ENCODE measurements at regions not wholly inside any gene's neighbourhood (a gene's known extent, or its start where the extent isn't known, plus 50 kb on each side); places are given as distances from the start of the nearest gene placed in this dataset.
A peak's percentile ranks its signal among the peaks of the same experiment; 100 is the strongest.

DNA sequence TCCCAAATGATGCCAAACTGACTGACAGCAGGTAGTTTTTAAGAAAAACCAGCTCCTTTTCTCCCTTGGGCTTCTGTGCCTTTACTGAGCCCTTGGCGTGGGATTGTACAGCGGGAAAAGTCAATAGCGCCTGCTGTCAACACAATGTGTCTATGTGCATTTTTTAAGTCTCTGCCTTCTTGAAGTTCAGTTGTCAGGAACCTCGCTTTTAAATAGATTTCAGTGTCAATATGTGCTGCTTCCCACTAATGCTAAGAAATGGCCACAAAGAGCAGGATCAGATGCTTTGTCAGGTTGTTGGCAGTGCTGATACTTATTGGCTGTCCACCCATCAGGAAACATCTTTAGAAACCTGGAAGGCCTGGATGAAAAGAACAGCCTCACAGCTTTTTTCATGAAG, 424.4 kb downstream of the C3orf38 start:
- no peak for DNase-seq (ENCODE audit: low read depth)

DNA sequence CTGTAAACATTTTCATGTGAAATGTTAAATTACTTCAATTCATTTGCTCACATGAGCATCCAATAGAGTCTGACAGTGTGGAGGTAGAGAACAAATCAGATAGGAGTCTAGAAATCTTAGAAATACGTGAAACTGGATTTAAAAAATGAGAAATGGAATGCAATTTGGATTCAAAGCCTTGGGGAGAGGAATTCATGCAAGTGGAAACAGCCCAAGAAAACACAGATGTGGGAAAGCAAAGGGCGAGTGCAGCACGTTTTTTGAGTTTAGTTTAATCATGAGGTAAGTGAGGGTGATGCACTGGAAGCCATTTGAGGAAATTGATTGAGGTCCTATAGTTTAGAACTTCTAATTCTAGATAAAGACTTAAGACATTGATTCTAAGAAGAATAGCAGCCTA, 434.7 kb downstream of the C3orf38 start:
- no peak for DNase-seq (ENCODE audit: low read depth)

DNA sequence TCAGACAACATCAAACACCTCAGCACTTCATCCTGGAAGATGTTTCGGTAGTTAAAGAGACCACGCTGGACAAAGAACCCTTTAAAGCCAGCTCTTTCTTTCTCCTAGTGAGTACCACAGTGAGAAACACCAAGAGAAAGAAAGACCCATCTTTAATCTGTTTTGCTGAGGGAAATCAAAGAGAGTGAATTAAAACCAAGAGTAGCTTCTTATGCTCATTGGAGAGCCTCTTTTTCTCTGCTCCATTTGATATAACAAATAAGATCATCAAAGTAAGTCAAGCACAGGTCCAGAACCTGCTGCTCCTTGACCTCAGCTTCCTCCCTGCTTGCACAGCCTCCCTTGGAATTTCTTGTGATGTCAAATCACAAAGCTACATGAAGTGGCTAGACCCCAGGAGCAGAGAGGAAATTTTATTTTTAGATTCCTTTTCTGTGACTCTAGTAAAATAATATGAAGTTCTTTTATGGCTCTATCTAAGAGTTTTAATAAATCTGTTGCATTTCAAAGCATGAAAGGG, 436.4 kb downstream of the C3orf38 start:
- DNase-seq (ENCODE audit: low read depth), result no peak

DNA sequence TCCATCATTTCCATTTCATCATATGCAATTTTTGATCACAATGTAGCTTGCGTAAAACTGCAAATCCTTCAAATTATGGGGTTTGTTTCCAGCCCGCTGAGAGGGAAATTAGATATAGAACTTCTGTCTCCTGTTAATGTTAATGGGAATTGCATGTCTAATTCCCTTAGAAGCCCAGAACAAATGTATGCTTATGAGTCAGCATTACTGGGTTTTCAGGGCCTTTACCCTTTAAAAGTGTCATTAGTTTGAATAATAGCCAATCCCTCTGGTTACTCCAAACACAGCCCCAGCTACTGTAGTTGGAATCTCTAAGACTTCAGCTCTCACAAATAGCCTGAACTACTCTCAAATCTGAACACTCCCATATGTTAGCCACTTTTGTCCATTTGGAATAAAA, 439.4 kb downstream of the C3orf38 start:
- no peak for DNase-seq (ENCODE audit: low read depth)

DNA sequence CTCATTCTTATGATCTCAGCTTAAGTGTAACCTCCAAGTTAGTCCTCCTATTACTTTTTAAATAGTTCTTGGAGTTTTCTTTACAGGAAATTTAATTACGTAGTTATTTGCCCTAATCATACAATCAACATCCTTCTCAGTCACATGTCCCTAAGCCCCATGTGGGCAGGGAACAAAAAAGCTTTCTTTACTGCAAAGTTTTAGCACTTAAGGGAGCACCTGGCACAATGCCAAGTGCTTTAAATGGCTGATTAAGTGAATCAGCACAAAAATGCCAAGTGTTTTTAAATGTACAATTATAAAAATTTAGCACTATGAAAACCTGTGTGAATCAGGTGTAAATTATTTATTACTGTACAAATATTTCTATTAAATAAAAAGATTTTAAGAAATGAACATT, 445.3 kb downstream of the C3orf38 start:
- DNase-seq (ENCODE audit: low read depth), result no peak

DNA sequence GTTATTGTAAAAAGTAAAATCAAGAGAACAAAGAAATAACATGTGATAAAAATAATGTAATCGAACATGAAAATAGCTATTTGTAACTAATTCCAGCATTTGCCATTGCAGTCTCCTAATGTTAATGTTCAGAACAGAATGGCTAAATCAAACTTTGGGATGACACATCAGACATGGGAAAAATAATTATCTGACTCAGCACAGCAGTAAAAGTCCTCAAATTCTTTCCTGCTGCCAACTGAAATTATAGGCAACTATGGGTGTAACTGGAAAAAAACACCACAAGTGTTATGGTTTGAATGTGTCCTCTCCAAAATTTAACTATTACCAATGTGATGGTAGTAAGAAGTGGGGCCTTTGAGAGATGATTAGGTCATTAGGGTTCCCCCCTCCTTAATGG, 446.7 kb downstream of the C3orf38 start:
- DNase-seq (ENCODE audit: low read depth), result peak; percentile 33

DNA sequence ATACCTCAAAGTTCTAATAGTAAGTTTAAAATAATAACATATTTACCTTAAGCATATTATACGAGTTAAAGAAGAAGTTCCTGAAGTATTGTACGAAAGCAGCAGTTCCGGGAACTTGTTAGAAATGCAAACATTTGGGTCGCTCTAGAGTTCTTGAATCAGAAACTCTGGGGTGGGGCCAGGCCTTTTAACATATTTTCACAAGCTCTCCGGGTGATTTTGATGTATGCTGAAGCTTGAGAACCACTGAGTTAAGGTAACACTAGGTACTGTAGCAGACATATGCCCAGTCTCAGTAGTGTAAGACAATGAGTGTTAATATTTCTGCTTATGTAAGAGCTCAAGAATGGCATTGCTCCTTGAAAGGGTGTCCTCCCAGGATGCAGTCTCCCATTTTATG, 461.1 kb downstream of the C3orf38 start:
- no peak for DNase-seq (ENCODE audit: low read depth)

DNA sequence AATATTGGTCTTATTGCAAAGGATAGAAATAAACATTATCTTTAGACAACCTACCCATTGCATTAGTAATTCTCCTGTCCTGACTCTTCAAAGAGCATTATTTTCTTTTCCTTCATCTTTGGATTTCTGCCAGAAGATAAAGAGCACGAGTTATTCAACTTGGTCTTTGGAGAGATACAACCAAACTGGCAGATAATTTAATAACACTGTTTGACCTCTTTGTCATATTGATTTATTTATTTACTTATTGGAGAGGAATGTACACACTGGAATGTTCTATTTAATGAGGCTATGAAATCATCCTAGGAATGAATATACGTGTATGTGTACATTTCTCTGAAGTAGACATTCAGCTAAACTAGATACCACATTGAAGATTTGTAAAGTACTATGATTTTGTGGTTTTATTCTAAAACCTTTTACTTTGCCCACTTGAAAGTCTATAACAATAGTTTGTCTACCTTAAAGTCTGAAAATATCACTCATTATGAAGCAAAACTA, 462.1 kb downstream of the C3orf38 start:
- DNase-seq (ENCODE audit: low read depth), result no peak

DNA sequence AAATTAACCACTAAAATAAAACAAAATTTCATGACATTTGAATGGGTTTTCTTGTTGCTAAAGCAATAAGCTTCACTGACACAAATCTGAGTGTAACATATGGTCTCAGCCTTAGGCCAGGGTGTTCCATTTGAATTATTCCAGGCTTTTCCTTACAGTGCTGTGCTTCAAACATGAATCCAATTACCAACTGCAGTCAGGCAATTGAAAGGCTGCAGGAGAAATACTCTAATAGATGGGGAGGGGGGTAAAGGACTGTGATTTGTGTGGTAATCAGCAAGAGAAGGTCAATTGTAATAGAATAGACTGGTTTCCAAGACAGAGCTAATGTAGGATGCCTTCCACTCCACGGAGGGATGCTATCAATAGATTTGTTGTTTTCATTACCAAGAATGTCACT, 466.7 kb downstream of the C3orf38 start:
- no peak for DNase-seq (ENCODE audit: low read depth)

DNA sequence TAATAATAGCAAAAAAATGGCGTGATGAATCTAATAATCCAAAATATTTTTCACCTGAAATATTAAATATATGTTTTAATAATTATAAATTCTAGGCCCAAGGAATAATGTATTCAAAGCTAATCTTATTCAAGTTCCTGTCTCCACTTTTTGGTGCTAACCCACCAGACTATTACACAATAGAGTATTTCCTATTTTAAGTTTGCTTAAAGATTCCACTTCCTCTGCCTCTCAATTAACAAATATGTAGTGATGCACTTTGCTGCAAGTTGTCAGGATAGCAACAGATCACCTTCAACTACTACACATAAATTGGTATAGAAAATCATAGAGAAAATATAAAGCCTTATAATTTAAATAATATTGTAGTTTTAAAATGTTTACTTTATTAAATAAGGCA, 467.5 kb downstream of the C3orf38 start:
- no peak for DNase-seq (ENCODE audit: low read depth)

DNA sequence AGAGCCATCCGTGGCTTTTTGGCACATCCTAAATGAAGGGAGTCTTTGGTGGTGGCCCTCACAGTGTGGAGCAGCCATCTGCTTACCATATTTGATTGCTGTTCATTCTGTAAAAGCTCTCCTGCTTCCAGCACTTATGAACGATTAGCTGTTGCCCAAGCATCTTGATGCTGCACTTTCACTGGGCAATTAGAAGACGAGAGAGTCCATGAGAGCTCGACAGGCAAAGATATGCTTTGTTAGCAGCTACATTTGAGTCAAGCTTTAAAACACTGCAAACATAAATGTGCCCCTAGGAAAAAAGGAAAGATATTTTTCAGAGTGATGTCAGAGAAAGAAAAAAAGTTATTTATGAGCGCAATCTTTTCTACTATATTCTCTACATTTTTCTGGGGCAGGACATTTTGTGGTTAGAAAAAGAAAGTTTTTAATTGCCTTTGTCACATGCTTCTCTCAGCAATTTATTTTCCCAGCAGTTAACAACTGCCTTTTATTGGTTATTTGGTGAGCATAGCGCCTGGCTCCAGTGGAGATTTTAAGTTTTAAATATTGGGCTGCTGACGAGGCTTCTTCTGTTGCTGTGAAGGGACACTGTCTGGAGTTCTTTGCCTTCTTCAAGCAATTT, 468.4 kb downstream of the C3orf38 start:
- DNase-seq (ENCODE audit: low read depth), result no peak

DNA sequence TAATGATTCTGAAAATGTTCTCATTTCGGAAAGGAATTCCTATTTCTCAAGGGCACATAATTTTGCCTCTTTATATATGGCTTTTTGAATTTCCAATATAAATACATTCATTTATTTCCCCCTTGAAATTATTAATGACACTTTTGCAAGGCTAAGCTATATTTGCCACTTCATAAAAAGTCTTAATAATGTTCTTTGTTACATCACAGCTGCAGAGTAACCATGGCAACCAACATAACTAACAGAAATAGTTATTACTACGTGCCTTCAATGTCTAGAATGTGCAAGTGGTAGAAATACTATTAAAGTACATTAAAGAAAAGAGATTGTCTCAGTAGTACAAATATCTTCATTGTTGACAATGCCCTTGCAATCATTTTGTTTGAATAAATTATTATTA, 471.8 kb downstream of the C3orf38 start:
- DNase-seq (ENCODE audit: low read depth), result no peak

DNA sequence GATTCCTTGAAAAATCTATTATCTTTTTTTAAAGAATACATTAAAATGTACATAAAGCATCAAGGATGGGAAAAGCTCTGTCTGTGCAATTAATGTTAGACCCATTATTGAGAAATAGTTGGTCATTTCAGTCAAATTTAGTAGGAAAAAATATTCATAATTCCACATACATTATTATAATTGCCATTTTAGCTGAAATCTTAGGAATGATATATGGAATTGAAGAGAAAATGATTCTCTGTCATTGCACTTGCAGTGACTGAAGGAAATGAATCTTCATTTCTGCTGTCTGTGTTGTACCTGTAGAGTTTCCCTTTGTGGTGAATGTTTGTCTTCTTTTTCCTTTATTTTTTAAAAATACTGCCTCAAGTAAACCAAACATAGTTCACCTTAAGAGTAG, 473.9 kb downstream of the C3orf38 start:
- no peak for DNase-seq (ENCODE audit: low read depth)

DNA sequence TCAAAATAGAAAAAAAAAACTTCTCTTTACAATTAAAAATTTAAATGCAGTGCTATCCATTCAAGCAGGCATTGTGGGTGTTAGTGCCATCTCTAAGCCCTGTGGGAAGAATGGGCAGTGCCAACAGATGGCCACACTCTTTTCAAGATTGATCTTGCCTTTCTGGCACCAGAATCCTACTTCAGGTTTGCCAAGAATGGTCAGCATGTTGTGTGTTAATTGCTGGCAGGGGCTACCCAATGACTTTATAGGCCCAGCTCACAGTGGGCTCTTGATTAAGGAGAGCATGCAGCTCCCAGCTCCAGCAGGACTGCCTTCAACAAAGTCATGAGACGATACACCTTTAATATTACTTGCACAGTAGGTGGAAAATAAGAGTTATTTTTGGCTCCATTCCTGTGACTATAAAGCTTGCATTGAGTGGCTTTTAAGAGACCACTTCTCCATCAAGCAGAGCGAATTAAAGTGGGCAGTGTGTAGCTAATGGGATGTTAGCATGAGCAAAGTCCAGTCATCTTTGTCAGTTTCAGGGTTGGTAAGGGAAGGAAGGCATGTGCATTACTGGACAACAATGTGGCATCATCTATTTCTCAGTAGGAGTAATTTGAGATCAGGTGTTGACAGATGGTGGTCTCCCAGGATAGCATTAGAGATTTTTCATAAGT, 476.8 kb downstream of the C3orf38 start:
- no peak for DNase-seq (ENCODE audit: low read depth)

DNA sequence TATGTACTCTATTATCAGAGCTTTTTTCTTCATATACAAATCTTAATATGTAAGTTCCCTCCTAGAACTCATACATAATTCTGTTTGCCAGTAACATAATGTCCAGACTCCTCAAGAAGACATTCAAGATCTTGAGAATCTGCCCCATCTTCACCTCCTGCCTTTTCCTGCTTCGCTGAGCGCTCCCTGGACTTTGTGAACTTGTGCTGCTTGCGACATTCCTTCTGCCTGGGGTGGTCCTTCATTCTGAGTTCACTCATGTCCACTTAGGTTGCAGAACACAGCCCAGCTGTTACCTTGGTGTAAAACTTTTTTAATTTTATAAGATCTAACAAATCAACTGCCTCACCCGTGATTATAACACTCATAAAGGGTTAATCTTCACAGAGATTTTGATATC, 478.5 kb upstream of the EPHA3 start:
- DNase-seq (ENCODE audit: low read depth), result no peak

DNA sequence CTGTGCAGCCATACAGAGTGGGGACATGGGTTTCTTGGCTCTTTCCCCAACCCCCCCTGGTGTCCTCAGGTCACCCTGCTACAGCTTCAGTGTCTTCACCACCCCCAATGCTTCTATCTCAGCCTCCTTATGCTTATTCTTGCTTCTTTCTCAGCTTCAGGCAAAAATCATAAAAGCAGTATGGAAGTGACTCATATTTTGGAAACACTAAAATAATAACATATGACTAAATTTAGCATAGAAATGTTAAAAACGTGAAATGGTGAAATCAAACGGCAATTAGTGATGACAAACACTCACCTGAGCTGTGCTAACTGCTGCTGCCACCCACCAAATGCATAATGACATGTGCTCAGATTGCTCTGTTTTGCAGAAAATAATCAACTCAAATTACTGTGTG, 475.2 kb upstream of the EPHA3 start:
- DNase-seq (ENCODE audit: low read depth), result no peak

DNA sequence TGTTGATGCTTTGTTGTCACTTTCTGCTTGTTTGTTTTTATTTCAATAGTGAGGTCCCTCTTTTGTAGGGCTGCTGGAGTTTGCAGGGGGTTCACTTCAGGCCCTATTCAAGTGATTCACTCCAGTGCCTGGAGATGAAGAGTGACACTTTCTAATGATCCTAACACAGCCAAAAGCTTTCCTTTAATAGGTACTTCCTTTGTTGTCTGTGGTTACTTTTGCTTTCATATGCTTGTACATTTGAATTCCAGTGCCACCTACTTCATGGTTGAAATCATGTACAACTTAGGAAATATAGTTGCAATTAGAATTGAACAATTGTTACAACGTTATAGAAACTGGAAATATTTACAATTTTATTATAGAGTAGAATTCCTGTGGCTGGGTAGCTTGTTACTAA, 466.8 kb upstream of the EPHA3 start:
- DNase-seq (ENCODE audit: low read depth), result no peak

DNA sequence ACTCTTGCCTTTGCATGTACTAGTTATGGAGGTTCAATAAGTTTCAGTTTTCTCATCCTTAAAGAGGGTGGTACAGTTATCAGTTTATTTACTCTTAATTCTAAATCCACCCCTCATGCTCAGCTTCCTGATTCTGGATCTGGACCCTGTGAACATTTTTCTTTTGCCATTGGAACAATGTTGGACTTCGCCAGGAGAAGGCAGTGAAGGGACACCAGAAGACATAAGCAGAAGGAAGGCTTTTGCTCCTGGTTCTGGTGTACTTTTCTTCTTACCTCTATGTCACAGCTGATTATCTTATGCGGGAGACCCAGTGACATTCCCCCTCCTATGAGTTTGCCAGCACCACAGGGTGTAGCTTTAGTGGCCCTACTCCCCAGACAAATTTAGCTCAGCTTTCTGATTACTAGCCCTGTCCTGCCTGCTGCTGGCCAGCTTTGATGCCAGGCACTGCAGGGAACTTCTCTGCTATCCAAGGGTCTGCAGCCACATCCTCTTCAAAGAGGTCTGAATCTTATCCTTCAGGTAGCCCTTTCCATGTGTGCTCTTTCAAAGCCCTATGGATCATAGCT, 466.3 kb upstream of the EPHA3 start:
- no peak for DNase-seq (ENCODE audit: low read depth)

DNA sequence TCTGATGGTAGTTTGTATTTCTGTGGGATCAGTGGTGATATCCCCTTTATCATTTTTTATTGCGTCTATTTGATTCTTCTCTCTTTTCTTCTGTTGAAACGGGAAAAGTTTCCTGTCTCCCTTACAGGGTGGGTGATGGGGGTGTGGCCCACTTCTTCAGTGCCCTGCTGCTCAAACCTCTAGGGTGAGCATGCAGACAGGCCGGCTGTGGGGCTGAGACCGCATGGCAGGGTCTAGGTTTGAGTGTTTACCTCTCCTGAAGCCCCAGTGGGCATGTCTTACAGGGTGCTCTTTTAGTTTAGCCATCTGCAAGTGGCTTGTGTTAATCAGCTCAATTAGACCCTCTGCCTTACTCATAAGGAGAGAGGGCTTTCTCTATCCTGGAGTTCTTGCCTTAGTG, 450.0 kb upstream of the EPHA3 start:
- DNase-seq (ENCODE audit: low read depth), result no peak

DNA sequence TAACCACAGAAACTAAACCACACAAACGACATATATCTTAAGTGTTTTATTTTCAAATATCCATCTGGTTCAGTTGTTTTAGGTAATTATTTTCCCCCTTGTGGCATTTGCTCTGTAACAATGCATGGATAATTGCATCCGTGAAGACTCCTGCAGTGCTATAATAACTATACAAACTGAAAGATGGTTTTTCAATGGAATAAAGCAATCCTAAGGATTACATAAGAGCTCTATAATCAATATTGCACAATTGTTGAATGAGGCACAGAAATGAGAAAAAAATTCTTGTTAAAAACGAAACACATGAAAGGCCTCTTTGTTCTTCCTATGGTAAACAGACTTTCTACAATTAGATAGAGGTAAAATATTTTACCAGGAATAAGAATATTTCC, 446.0 kb upstream of the EPHA3 start:
- DNase-seq (ENCODE audit: low read depth), result no peak

DNA sequence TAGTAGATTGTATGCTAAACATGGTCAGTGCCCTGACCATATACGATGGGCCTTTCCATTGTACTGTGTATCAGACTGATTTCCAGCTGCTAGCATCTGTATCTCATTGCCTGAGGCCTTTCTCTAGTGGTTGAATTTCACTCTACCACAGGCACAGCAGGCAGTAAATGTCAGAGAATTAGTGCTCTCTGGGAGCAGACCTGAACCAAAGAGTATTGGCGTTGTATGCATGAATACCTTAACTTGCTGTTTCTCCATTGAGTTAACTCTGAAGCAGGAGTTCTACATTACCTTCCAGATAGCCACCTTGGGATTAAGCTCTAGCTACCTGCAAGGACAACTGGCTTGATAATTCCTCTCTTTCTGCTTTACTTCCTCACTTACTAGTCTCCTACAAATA, 439.2 kb upstream of the EPHA3 start:
- no peak for DNase-seq (ENCODE audit: low read depth)

DNA sequence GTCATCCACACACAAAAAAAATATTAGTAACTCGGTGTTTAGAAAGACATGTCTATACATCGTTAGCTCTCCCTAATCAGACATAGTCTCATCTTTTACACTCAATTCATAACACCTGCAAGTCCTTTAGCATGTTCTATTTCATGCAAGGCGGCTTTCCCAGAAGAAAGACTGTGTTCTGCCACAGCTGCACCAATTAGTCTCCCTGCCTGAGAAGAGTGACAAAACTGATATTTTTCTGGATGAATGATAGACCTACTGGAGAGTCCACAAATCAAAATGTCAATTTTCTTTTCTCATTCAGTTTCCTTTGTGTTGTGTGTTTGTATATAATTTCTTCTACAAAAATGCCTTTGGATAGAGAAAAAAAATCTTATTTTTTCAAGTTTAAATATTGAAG, 435.8 kb upstream of the EPHA3 start:
- DNase-seq (ENCODE audit: low read depth), result no peak

DNA sequence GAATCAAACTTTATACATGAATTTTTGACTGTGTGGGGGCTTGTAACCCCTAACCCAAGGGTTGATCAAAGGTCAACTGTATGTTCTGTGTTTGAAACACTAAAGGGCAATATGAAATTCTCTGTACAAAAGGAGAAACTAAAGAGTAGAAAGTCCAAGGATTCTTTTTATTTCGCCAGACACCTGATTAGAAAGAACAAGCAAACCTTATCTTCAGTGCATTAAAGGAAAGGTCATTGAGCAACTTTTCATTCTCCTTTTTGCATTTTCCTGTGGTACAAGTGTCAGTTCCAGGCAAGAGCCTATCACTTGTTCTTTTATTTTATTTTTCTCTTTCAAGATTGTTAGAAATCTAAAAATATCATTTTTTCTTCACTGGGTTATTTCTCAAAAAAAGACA, 430.1 kb upstream of the EPHA3 start:
- DNase-seq (ENCODE audit: low read depth), result no peak

DNA sequence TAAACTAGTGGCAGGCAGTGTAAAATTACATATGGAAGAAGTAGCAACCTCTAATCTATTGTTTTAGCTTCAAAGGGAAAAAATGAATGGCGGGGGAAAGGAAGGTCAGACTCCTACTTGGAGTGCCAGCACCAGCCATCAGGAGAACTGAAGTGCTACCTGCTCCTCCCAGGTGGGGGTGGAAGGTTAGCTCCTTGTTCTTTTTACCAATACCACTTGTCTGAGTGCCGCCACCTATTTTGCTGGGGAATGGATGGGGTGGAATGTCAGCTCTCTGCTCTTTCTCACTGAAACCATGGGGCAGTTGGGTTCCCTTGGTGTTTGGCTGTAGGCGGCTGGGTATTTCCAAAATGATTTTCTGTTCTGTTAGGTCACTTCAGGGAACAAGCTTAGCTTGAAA, 428.7 kb upstream of the EPHA3 start:
- DNase-seq (ENCODE audit: low read depth), result no peak
